GM12865 (cell line): ENCODE measurements at regions not wholly inside any gene's neighbourhood (a gene's known extent, or its start where the extent isn't known, plus 50 kb on each side); places are given as distances from the start of the nearest gene placed in this dataset.
"Not testable (repeated sequence)": the region's sequence is repeated elsewhere in the genome, so short reads cannot be mapped to it uniquely, and the experiment has no call there.

Experiments used
- DNase-seq: peaks from one replicate; pipeline ENCODE4 v3.0.0; 2010; ENCODE audit warnings: low read depth
- H3K4me3 ChIP-seq: 2 replicates; pipeline ENCODE4 v1.5.1; 2011; ENCODE audit warnings: mild to moderate bottlenecking, low read depth, low read length, control low read depth
- CTCF ChIP-seq: IDR thresholded peaks from 2 replicates; pipeline ENCODE4 v1.5.1; 2011; ENCODE audit warnings: low read length, control low read depth, low read depth, inconsistent platforms; ENCODE audit not compliant: insufficient read depth; ENCODE audit errors: missing control alignments

GRCh38 chr10:4234661-4235060 is 449.7 kb upstream of the KLF6 start:
- H3K4me3 ChIP-seq: no peak overlapping the region
- peak; percentile 2 for DNase-seq
- no peak for TF ChIP-seq CTCF

GRCh38 chr10:4231439-4231838 is 446.4 kb upstream of the KLF6 start:
- no peak for DNase-seq
- H3K4me3 ChIP-seq: no peak overlapping the region
- TF ChIP-seq CTCF: no peak

- TF ChIP-seq CTCF: no peak
- DNase-seq: no peak
- H3K4me3 ChIP-seq: no peak overlapping the region
These were observed 445.0 kb upstream of the KLF6 start for GRCh38 chr10:4230036-4230435.

- DNase-seq: no peak
- TF ChIP-seq CTCF: no peak
- no peak overlapping the region for H3K4me3 ChIP-seq
These were observed 444.1 kb upstream of the KLF6 start for GRCh38 chr10:4229106-4229505.

GRCh38 chr10:4227586-4227985 is 442.6 kb upstream of the KLF6 start:
- TF ChIP-seq CTCF: no peak
- no peak overlapping the region for H3K4me3 ChIP-seq
- no peak for DNase-seq

GRCh38 chr10:4226941-4227540 is 442.0 kb upstream of the KLF6 start:
- no peak overlapping the region for H3K4me3 ChIP-seq
- no peak for TF ChIP-seq CTCF
- DNase-seq: no peak

GRCh38 chr10:4224178-4224577 is 439.2 kb upstream of the KLF6 start:
- DNase-seq: no peak
- H3K4me3 ChIP-seq: no peak overlapping the region
- TF ChIP-seq CTCF: no peak

- DNase-seq: peak; percentile 15
- not testable (repeated sequence) for H3K4me3 ChIP-seq
These were observed 436.3 kb upstream of the KLF6 start for GRCh38 chr10:4221310-4221709.
